ENCODE measurements at regions not wholly inside any gene's neighbourhood (a gene's known extent, or its start where the extent isn't known, plus 50 kb on each side); places are given as distances from the start of the nearest gene placed in this dataset.

DNA sequence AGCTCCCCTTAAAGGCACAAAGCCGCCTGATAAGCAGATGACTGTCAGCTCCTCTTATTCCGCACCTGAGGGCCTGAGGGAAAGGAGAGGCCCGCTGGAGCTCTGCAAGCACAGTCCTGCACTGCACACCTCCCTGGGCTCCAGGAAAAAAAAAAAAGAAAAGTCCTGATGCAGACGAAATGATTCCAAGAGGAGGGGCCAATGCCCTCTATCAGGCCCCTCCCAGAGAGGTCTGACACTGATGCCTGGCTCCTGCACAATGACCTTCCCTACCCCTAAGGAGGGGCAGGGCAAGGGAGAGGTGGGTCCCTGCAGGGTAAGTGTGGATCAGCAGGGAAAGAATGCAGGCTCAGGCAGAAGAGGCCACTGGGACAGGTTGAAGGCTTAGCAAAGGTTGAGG is 572.7 kb downstream of the SOX6 start:
- TF ChIP-seq ZNF121 (CRISPR knock-in tag; conservative IDR thresholded peaks at IDR 0.05), result no peak
- TF ChIP-seq ELF1 (tag; IDR thresholded peaks at IDR 0.05), result no peak
- TF ChIP-seq ZBTB8A (IDR thresholded peaks at IDR 0.05; ENCODE audit: partially characterized antibody), result no peak
- TF ChIP-seq, protein P1, sequence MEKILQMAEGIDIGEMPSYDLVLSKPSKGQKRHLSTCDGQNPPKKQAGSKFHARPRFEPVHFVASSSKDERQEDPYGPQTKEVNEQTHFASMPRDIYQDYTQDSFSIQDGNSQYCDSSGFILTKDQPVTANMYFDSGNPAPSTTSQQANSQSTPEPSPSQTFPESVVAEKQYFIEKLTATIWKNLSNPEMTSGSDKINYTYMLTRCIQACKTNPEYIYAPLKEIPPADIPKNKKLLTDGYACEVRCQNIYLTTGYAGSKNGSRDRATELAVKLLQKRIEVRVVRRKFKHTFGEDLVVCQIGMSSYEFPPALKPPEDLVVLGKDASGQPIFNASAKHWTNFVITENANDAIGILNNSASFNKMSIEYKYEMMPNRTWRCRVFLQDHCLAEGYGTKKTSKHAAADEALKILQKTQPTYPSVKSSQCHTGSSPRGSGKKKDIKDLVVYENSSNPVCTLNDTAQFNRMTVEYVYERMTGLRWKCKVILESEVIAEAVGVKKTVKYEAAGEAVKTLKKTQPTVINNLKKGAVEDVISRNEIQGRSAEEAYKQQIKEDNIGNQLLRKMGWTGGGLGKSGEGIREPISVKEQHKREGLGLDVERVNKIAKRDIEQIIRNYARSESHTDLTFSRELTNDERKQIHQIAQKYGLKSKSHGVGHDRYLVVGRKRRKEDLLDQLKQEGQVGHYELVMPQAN (IDR thresholded peaks at IDR 0.05; ENCODE audit: borderline replicate concordance), result no peak
- TF ChIP-seq ZNF507 (tag; conservative IDR thresholded peaks at IDR 0.05), result no peak
- no peak for TF ChIP-seq ZNF134 (CRISPR knock-in tag; conservative IDR thresholded peaks at IDR 0.05)
- TF ChIP-seq SREBF2 (CRISPR knock-in tag; IDR thresholded peaks at IDR 0.05), result no peak
- TF ChIP-seq ADNP (tag; IDR thresholded peaks at IDR 0.05), result no peak
- TF ChIP-seq POLR2G (IDR thresholded peaks at IDR 0.05; ENCODE audit: low read depth, low read length), result no peak
- no peak for TF ChIP-seq DDX20 (tag; IDR thresholded peaks at IDR 0.05; ENCODE audit: low read depth)
- Histone ChIP-seq H3K36me3 (ENCODE audit: control insufficient read depth, insufficient read depth, low read length) (no peaks in the 10 kb centered on the region), H3K9ac (ENCODE audit: insufficient read depth in 1 of 2, low read depth in 2 of 2, low read length in 2 of 2) (no peak overlapping the region), H3K27me3 (ENCODE audit: control insufficient read depth in 2 of 2, insufficient read depth in 2 of 2, low read length in 2 of 2) (peaks cover 0 to 4% of the 10 kb centered on the region in 2 experiments; a peak in 1 of 5 replicates), H3K4me1 (replicated peaks in 1 of 2; ENCODE audit: control insufficient read depth in 2 of 2, insufficient read depth in 2 of 2, low read length in 2 of 2) (no peaks in the 10 kb centered on the region), H3K79me2 (ENCODE audit: control insufficient read depth, insufficient read depth, low read length) (no peaks in the 10 kb centered on the region), H3K4me3 (no peak overlapping the region), H2AFZ (ENCODE audit: low read depth, low read length) (no peak overlapping the region), H3K9me3 (replicated peaks; ENCODE audit: control insufficient read depth, insufficient read depth, low read depth, low read length) (no peaks in the 10 kb centered on the region), H3K27ac (ENCODE audit: extremely low read depth, low read depth, low read length) (no peak overlapping the region), H4K20me1 (replicated peaks; ENCODE audit: control insufficient read depth, insufficient read depth, low read length) (no peaks in the 10 kb centered on the region), H3K4me2 (ENCODE audit: insufficient read depth, low read length) (no peak overlapping the region), H3K9me1 (ENCODE audit: control insufficient read depth, insufficient read depth, low read length) (no peaks in the 10 kb centered on the region)
- in situ Hi-C loops (cut with MboI), result no loop called here
- ATAC-seq, result no peak
- POLR2A ChIA-PET, result no interaction called here
- CTCF ChIA-PET (ENCODE audit: low intra/inter-chr PET ratio), result no interaction called here
- no peak for DNase-seq (ENCODE audit: extremely low read depth in 1 of 4, low spot score in 3 of 4)
- intact Hi-C loops (cut with micrococcal nuclease), result no loop called here
- WGBS (ENCODE audit: insufficient coverage, low coverage, missing lambda C conversion rate), result 0% methylated on average over 4 of the region's 4 CpGs
- no peak for FAIRE-seq
- no TSS peak for BruUV-seq (replicated peaks)
